ENCODE measurements at regions not wholly inside any gene's neighbourhood (a gene's known extent, or its start where the extent isn't known, plus 50 kb on each side); places are given as distances from the start of the nearest gene placed in this dataset.

GRCh38 chr2:180334514-180334913 is 327.4 kb upstream of the CWC22 start:
- Histone ChIP-seq H3K4me1 (ENCODE audit: control insufficient read depth, insufficient read depth, low read length) (no peaks in the 10 kb centered on the region), H3K4me3 (ENCODE audit: low read depth, low read length) (no peak overlapping the region), H3K9ac (ENCODE audit: low read length) (no peak overlapping the region), H3K27me3 (ENCODE audit: control insufficient read depth, insufficient read depth, low read length) (no peaks in the 10 kb centered on the region), H3K36me3 (ENCODE audit: control insufficient read depth, insufficient read depth, low read length) (no peaks in the 10 kb centered on the region), H3K9me3 (ENCODE audit: control insufficient read depth, insufficient read depth, low read depth, low read length) (peaks cover 31% of the 10 kb centered on the region), H3K27ac (ENCODE audit: low read depth, low read length) (no peak overlapping the region)

- H3K27ac ChIP-seq (ENCODE audit: low read depth, low read length) = no peak overlapping the region
- H3K36me3 ChIP-seq (ENCODE audit: control insufficient read depth, insufficient read depth, low read length) = no peaks in the 10 kb centered on the region
- no peak overlapping the region for H3K4me3 ChIP-seq (ENCODE audit: low read depth, low read length)
- no peaks in the 10 kb centered on the region for H3K9me3 ChIP-seq (ENCODE audit: control insufficient read depth, insufficient read depth, low read depth, low read length)
- no peak overlapping the region for H3K9ac ChIP-seq (ENCODE audit: low read length)
- peaks cover 8% of the 10 kb centered on the region for H3K4me1 ChIP-seq (ENCODE audit: control insufficient read depth, insufficient read depth, low read length)
- H3K27me3 ChIP-seq (ENCODE audit: control insufficient read depth, insufficient read depth, low read length) = no peaks in the 10 kb centered on the region
These were observed 321.8 kb upstream of the CWC22 start for GRCh38 chr2:180328795-180329422.

GRCh38 chr2:180327185-180327584 is 320.1 kb upstream of the CWC22 start:
- H3K36me3 ChIP-seq (ENCODE audit: control insufficient read depth, insufficient read depth, low read length) = no peaks in the 10 kb centered on the region
- H3K9me3 ChIP-seq (ENCODE audit: control insufficient read depth, insufficient read depth, low read depth, low read length) = no peaks in the 10 kb centered on the region
- H3K4me1 ChIP-seq (ENCODE audit: control insufficient read depth, insufficient read depth, low read length) = peaks cover 8% of the 10 kb centered on the region
- no peak overlapping the region for H3K9ac ChIP-seq (ENCODE audit: low read length)
- H3K4me3 ChIP-seq (ENCODE audit: low read depth, low read length) = no peak overlapping the region
- no peaks in the 10 kb centered on the region for H3K27me3 ChIP-seq (ENCODE audit: control insufficient read depth, insufficient read depth, low read length)
- no peak overlapping the region for H3K27ac ChIP-seq (ENCODE audit: low read depth, low read length)

GRCh38 chr2:180325416-180326120 is 318.5 kb upstream of the CWC22 start:
- no peak overlapping the region for H3K9ac ChIP-seq (ENCODE audit: low read length)
- no peak overlapping the region for H3K4me3 ChIP-seq (ENCODE audit: low read depth, low read length)
- H3K27me3 ChIP-seq (ENCODE audit: control insufficient read depth, insufficient read depth, low read length) = no peaks in the 10 kb centered on the region
- H3K36me3 ChIP-seq (ENCODE audit: control insufficient read depth, insufficient read depth, low read length) = no peaks in the 10 kb centered on the region
- H3K4me1 ChIP-seq (ENCODE audit: control insufficient read depth, insufficient read depth, low read length) = peaks cover 8% of the 10 kb centered on the region
- H3K27ac ChIP-seq (ENCODE audit: low read depth, low read length) = no peak overlapping the region
- peaks cover 11% of the 10 kb centered on the region for H3K9me3 ChIP-seq (ENCODE audit: control insufficient read depth, insufficient read depth, low read depth, low read length)

GRCh38 chr2:180324182-180324581 is 317.1 kb upstream of the CWC22 start:
- Histone ChIP-seq H3K4me3 (ENCODE audit: low read depth, low read length) (no peak overlapping the region), H3K4me1 (ENCODE audit: control insufficient read depth, insufficient read depth, low read length) (peaks cover 7% of the 10 kb centered on the region), H3K36me3 (ENCODE audit: control insufficient read depth, insufficient read depth, low read length) (no peaks in the 10 kb centered on the region), H3K9ac (ENCODE audit: low read length) (no peak overlapping the region), H3K9me3 (ENCODE audit: control insufficient read depth, insufficient read depth, low read depth, low read length) (peaks cover 17% of the 10 kb centered on the region), H3K27me3 (ENCODE audit: control insufficient read depth, insufficient read depth, low read length) (no peaks in the 10 kb centered on the region), H3K27ac (ENCODE audit: low read depth, low read length) (no peak overlapping the region)

GRCh38 chr2:180322781-180323180 is 315.7 kb upstream of the CWC22 start:
- no peaks in the 10 kb centered on the region; the same call in 1 of the 2 replicates for H3K4me1 ChIP-seq (ENCODE audit: control insufficient read depth, insufficient read depth, low read length)
- no peaks in the 10 kb centered on the region for H3K36me3 ChIP-seq (ENCODE audit: control insufficient read depth, insufficient read depth, low read length)
- H3K9ac ChIP-seq (ENCODE audit: low read length) = no peak overlapping the region
- H3K4me3 ChIP-seq (ENCODE audit: low read depth, low read length) = no peak overlapping the region
- H3K27me3 ChIP-seq (ENCODE audit: control insufficient read depth, insufficient read depth, low read length) = no peaks in the 10 kb centered on the region
- peaks cover 17% of the 10 kb centered on the region for H3K9me3 ChIP-seq (ENCODE audit: control insufficient read depth, insufficient read depth, low read depth, low read length)
- H3K27ac ChIP-seq (ENCODE audit: low read depth, low read length) = no peak overlapping the region

- peaks cover 22% of the 10 kb centered on the region for H3K9me3 ChIP-seq (ENCODE audit: control insufficient read depth, insufficient read depth, low read depth, low read length)
- no peaks in the 10 kb centered on the region for H3K27me3 ChIP-seq (ENCODE audit: control insufficient read depth, insufficient read depth, low read length)
- no peak overlapping the region for H3K4me3 ChIP-seq (ENCODE audit: low read depth, low read length)
- H3K4me1 ChIP-seq (ENCODE audit: control insufficient read depth, insufficient read depth, low read length) = no peaks in the 10 kb centered on the region; the same call in 1 of the 2 replicates
- no peaks in the 10 kb centered on the region for H3K36me3 ChIP-seq (ENCODE audit: control insufficient read depth, insufficient read depth, low read length)
- H3K9ac ChIP-seq (ENCODE audit: low read length) = no peak overlapping the region
- H3K27ac ChIP-seq (ENCODE audit: low read depth, low read length) = no peak overlapping the region
These were observed 312.7 kb upstream of the CWC22 start for GRCh38 chr2:180319586-180320405.

- no peaks in the 10 kb centered on the region for H3K27me3 ChIP-seq (ENCODE audit: control insufficient read depth, insufficient read depth, low read length)
- no peak overlapping the region for H3K4me3 ChIP-seq (ENCODE audit: low read depth, low read length)
- H3K4me1 ChIP-seq (ENCODE audit: control insufficient read depth, insufficient read depth, low read length) = no peaks in the 10 kb centered on the region
- H3K9me3 ChIP-seq (ENCODE audit: control insufficient read depth, insufficient read depth, low read depth, low read length) = 0 out of 2 replicates have a peak, but pooled peaks cover 5% of the 10 kb centered on the region
- no peaks in the 10 kb centered on the region for H3K36me3 ChIP-seq (ENCODE audit: control insufficient read depth, insufficient read depth, low read length)
- H3K9ac ChIP-seq (ENCODE audit: low read length) = no peak overlapping the region
- no peak overlapping the region for H3K27ac ChIP-seq (ENCODE audit: low read depth, low read length)
These were observed 307.0 kb upstream of the CWC22 start for GRCh38 chr2:180314086-180314485.

GRCh38 chr2:180312542-180312941 is 305.4 kb upstream of the CWC22 start:
- Histone ChIP-seq H3K9ac (ENCODE audit: low read length) (no peak overlapping the region), H3K36me3 (ENCODE audit: control insufficient read depth, insufficient read depth, low read length) (no peaks in the 10 kb centered on the region), H3K9me3 (ENCODE audit: control insufficient read depth, insufficient read depth, low read depth, low read length) (0 out of 2 replicates have a peak, but pooled peaks cover 5% of the 10 kb centered on the region), H3K27me3 (ENCODE audit: control insufficient read depth, insufficient read depth, low read length) (no peaks in the 10 kb centered on the region), H3K27ac (ENCODE audit: low read depth, low read length) (no peak overlapping the region), H3K4me3 (ENCODE audit: low read depth, low read length) (no peak overlapping the region), H3K4me1 (ENCODE audit: control insufficient read depth, insufficient read depth, low read length) (no peaks in the 10 kb centered on the region)

GRCh38 chr2:180307096-180307495 is 300.0 kb upstream of the CWC22 start:
- no peaks in the 10 kb centered on the region for H3K4me1 ChIP-seq (ENCODE audit: control insufficient read depth, insufficient read depth, low read length)
- no peaks in the 10 kb centered on the region for H3K9me3 ChIP-seq (ENCODE audit: control insufficient read depth, insufficient read depth, low read depth, low read length)
- H3K27ac ChIP-seq (ENCODE audit: low read depth, low read length) = no peak overlapping the region

GRCh38 chr2:180306346-180306745 is 299.2 kb upstream of the CWC22 start:
- H3K4me1 ChIP-seq (ENCODE audit: control insufficient read depth, insufficient read depth, low read length) = no peaks in the 10 kb centered on the region

More at GRCh38 chr2:180307096-180307495, 300.0 kb upstream of the CWC22 start:
- Histone ChIP-seq H3K9ac (ENCODE audit: low read length) (no peak overlapping the region), H3K36me3 (ENCODE audit: control insufficient read depth, insufficient read depth, low read length) (no peaks in the 10 kb centered on the region), H3K4me3 (ENCODE audit: low read depth, low read length) (no peak overlapping the region), H3K27me3 (ENCODE audit: control insufficient read depth, insufficient read depth, low read length) (no peaks in the 10 kb centered on the region)

More at GRCh38 chr2:180306346-180306745, 299.2 kb upstream of the CWC22 start:
- no peak overlapping the region for H3K9ac ChIP-seq (ENCODE audit: low read length)
- H3K36me3 ChIP-seq (ENCODE audit: control insufficient read depth, insufficient read depth, low read length) = no peaks in the 10 kb centered on the region
- H3K27ac ChIP-seq (ENCODE audit: low read depth, low read length) = no peak overlapping the region
- H3K9me3 ChIP-seq (ENCODE audit: control insufficient read depth, insufficient read depth, low read depth, low read length) = no peaks in the 10 kb centered on the region
- no peaks in the 10 kb centered on the region for H3K27me3 ChIP-seq (ENCODE audit: control insufficient read depth, insufficient read depth, low read length)
- no peak overlapping the region for H3K4me3 ChIP-seq (ENCODE audit: low read depth, low read length)

Data from HUES6 (cell line).